Stimulated activated CD4-positive, alpha-beta T cell treated with anti-CD3 and anti-CD28 coated beads, Interleukin-15, amount 100 ng/mL, for 48 hours (primary cell): ENCODE measurements at regions not wholly inside any gene's neighbourhood (a gene's known extent, or its start where the extent isn't known, plus 50 kb on each side); places are given as distances from the start of the nearest gene placed in this dataset.
"Not testable (repeated sequence)": the region's sequence is repeated elsewhere in the genome, so short reads cannot be mapped to it uniquely, and the experiment has no call there.

ENCODE experiments used
- DNase-seq, 2 donors: peaks; one replicate each; pipeline ENCODE4 v3.0.0-alpha.2; 2020; ENCODE audit warnings: low read depth in 2 of 2

GRCh38 chr10:30763918-30764317 lies 134.4 kb upstream of the LYZL2 start:
- no peak for DNase-seq

DNA sequence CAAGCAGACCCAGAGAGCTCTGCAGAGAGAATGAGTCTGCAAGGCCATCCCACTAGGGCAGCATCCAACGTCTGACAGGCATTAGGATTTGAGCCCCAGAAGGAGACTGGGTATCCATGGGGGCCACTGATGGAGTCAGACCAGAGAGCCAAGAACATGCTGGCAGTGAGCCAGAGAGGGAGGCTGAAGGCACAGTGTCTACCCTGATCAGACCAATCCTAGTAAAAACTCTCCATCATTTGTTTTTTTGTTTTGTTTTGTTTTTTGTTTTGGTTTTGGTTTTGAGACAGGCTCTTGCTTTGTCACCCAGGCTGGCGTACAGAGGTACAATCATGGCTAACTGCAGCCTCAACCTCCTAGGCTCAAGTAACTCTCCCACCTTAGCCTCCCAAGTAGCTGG lies 133.1 kb upstream of the LYZL2 start:
- DNase-seq, result no peak

DNA sequence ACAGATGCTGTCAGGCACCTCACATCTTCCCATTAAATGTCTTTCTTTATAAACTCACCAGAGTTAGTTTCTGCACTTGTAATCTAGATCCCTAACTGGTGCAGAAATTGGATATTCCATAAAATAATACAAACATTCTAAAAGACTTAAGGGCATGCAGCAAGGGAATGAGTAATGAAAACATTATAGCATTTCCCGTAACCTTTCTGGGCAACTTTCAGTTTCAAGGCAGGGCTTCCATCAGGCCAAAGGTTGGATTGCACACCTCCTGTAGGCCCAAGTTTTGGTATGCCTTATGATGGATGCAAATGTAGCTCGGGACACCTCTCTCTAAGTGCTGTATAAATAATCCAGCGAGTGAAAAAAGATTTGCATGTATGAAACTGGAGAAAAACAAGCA lies 129.9 kb upstream of the LYZL2 start:
- no peak for DNase-seq

GRCh38 chr10:30758338-30758737 lies 128.8 kb upstream of the LYZL2 start:
- DNase-seq, result no peak

DNA sequence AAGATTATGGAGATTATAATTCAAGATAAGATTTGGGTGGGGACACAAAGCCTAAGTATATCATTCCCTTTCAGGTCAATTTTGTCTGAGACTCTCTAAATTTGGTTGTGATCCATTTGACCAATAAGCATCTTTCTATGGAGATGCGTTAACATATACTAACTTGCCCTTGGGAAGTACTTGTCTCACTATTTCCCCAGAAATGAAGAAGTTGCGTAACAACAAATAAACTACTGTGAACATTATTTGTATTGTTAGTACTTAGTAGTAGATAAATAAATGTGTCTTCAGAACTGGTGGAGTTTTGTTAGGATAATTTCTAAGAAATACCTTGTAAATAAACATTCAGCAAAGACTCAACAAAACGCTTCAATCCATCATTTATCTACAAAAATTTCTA lies 127.3 kb upstream of the LYZL2 start:
- DNase-seq, result no peak

GRCh38 chr10:30756151-30756550 lies 126.6 kb upstream of the LYZL2 start:
- DNase-seq, result no peak

DNA sequence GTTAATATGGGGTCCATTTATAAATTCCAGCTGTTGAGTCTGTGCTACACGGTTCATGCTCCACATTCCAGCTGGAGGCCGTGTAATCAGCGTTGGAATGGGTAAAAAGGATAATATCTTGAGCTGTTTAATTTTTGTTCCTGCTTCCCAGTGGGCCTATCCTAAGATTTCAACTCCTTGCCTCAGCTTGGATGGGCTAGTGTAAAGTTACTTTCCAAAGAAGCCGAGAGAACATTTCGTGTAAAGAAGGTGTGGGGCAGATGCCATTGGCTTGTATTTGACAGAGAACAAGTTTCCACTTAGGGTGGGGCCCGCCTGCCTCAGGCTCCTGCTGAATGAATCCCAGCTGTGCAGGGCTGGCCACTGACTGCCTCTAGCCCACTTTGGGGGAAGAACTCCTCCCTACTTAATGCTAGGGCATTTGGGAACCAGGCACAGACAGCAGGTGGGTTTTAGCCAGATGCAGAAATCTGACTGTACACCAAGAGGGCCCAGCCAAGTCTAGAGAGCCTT lies 125.9 kb upstream of the LYZL2 start:
- DNase-seq, result no peak

DNA sequence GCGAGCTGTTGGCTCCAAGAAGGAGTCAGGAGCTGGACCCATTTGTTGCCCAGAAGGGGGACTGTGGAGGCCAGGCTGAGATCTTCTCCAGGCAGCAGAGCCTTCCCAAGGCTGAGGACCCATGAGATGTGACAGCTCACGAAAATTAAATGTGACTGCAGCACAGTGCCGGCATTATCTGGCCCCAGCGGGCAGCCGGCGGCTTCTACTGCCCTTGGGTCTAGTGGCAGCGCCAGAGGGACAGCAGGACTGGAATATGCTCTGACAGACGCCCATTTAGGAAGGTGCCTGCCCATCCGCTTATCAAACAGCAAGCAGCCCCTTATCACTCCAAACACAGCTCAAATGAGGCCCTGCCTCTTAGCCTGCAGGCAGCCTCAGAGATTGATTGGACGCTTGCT lies 122.9 kb upstream of the LYZL2 start:
- DNase-seq, result no peak

GRCh38 chr10:30751678-30752331 lies 122.3 kb upstream of the LYZL2 start:
- peak in 1 of 2 donors; percentile 40 for DNase-seq

- DNase-seq, result no peak
Measured at GRCh38 chr10:30750971-30751677, 121.6 kb upstream of the LYZL2 start.

DNA sequence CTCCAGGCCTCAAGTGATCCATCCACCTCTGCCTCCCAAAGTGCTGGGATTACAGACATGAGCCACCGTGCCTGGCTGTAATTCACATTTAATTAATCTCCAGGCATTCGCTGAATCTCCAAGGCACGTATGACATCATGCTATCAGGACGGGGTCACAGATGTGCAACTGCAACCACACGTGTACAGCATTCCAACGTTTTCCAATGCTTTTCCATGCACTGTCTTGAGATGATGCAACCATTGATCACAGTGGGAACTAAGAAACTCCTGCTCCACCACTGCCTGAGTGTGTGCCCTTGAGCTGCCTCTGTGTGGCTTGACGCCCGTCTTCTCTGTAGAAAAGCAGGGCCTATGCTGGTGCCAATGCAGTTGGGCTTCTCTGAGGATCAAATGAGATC lies 119.8 kb upstream of the LYZL2 start:
- DNase-seq, result no peak

DNA sequence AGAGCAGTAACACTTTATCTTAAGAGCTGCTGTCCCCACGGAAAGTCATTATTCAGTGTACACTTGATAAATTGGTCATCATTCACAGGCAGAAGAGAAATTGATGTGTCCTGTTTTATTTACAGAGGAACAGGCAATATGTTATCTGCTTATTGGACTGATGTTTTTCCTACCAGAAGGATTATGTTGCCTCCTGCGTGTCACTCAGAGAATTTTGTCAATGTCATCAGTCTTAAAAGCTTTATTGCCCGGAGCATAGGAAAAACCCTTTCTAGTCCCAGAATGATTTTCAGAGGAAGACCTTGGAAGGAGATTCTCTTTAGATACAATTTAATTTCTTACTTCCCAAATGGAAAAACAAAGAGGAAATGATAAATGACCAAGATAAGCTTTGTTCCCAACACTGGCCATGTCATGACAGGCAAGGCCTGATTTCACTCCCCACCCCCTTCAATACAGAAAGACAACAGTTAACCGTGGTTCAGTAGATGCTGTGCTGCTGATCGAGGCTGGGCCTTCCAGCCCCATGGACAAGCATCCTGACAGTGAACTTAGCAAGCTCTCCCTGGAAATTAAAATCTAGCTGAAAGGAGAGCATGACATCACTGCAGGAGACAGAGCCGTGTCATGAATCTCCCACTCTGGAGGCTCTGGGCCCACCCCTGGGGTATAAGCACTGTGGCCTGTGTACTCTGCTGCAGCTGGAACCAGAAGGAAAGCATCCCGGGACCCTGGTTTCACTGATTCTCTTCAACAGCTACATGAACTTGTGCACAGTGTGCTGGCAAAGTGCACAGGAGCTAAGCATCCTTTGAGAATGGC lies 118.8 kb upstream of the LYZL2 start:
- no peak for DNase-seq

DNA sequence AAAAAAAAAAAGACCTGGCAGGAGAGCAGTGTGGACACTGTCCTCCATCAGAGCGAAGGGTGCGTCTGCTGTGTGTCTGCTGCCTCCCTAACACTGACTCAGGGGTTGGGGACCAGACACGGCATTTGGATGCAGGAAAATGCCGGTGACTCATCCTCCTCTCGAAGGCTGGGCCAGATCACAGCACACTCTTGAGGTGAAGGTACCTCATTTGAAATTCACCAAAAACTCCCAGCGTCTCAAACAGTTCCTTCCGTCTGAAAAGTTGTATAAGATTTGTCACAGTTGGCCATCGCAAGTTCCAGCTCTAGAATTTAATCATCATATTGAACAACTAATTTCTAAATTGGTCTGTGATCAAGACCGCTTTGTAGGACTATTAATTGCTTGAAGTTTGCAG lies 118.1 kb upstream of the LYZL2 start:
- peak in 1 of 2 donors; percentile 25 for DNase-seq

DNA sequence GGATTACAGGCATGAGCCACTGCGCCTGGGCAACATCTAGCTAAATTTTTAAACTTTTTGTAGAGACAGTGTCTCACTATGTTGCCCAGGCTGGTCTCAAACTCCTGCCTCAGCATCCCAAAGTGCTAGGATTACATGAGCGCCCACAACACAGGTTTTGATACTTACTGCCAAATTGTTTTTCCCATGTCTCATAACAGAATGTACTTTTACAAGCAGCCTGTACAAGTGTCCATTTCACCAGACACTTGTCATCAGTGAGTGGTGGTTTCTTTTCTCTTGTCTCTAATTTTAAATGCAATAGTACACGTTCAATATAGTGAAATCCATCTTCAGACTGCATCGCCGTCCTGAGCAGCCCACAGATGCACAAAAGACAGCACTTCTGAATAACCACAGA lies 116.4 kb upstream of the LYZL2 start:
- DNase-seq, result no peak

- DNase-seq, result no peak
Measured at GRCh38 chr10:30744106-30744505, 114.6 kb upstream of the LYZL2 start.

DNA sequence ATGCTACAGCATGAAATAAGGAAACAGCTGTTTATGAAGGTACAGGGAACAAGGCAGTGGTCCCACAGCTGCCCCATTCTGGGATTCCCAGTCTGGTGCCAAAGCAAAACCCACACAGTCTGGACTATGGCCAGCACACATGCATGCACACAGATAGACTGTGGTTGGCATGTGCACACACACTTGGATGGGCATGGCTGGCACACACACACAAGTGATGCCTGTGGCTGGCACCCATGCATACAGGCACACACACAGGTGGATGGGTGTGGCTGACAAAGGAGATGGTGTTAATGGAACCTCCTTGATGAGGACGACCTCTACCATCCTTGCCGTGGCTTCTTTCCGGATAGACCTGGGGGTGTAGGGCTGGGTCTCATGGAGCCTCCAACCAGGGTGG lies 114.0 kb upstream of the LYZL2 start:
- no peak for DNase-seq

GRCh38 chr10:30742471-30742870 lies 112.9 kb upstream of the LYZL2 start:
- no peak for DNase-seq

DNA sequence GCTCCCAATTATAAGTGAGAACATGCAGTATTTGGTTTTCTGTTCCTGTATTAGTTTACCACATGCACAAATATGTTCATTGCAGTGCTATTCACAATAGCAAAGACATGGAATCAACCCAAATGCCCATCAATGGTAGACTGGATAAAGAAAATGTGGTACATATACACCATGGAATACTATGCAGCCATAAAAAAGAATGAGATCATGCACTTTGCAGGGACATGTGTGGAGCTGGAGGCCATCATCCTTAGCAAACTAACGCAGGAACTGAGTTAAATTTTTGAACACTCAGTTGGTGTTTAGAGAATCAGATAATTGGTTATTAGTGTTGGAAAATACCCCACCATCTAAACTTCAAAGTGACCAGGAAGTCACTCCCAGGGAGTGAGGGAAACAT lies 111.2 kb upstream of the LYZL2 start:
- not testable (repeated sequence) for DNase-seq

DNA sequence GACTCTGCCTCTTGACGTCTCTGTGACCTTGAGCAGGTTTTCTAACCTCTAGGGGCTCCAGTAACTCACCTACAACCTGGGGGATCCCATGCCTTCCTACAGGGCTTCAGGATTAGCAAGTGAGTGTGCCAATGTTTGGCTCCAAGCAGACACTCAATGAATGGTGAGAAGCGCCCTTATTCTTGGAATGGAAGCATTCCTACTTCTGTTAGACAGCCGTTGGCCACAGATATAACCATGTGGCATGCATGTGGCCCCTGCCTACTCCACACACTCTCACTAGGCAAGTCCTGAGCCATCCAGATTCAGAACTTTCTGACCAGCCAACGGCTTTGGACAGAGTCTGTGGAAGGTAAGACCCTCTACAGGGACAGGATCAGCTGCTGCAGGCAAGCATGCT lies 108.9 kb upstream of the LYZL2 start:
- DNase-seq, result no peak

GRCh38 chr10:30737931-30738391 lies 108.4 kb upstream of the LYZL2 start:
- DNase-seq, result no peak

GRCh38 chr10:30736685-30737232 lies 107.2 kb upstream of the LYZL2 start:
- no peak for DNase-seq

- no peak for DNase-seq
Measured at GRCh38 chr10:30734901-30735300, 105.3 kb upstream of the LYZL2 start.
